SK-N-SH (cell line): ENCODE measurements at regions not wholly inside any gene's neighbourhood (a gene's known extent, or its start where the extent isn't known, plus 50 kb on each side); places are given as distances from the start of the nearest gene placed in this dataset.

Experiments used
- EP300 ChIP-seq, 2 experiments: IDR thresholded peaks; 2 replicates each; pipeline versions ENCODE4 v1.4.0 to v1.6.1; 2012; ENCODE audit warnings: borderline replicate concordance in 1 of 2, low read depth in 1 of 2, low read length in 1 of 2
- IRF3 ChIP-seq: fragments of 150-350 bp; IDR thresholded peaks from 2 replicates; pipeline ENCODE4 v1.6.1; 2016; ENCODE audit warnings: mild to moderate bottlenecking, low read depth, low read length
- POLR2AphosphoS5 ChIP-seq: IDR thresholded peaks from 2 replicates; pipeline ENCODE4 v1.6.1; 2012; ENCODE audit warnings: low read depth, low read length
- REST ChIP-seq: IDR thresholded peaks from 2 replicates; pipeline ENCODE4 v1.6.1; 2012; ENCODE audit warnings: mild to moderate bottlenecking, low read depth, low read length, moderate library complexity
- RXRA ChIP-seq: IDR thresholded peaks from 2 replicates; pipeline ENCODE4 v1.4.0; 2012; ENCODE audit warnings: low read depth, mild to moderate bottlenecking, borderline replicate concordance
- SIN3A ChIP-seq: IDR thresholded peaks from 2 replicates; pipeline ENCODE4 v1.6.1; 2012; ENCODE audit warnings: low read depth, mild to moderate bottlenecking, low read length, moderate library complexity, borderline replicate concordance
- TAF1 ChIP-seq: IDR thresholded peaks from 2 replicates; pipeline ENCODE4 v1.6.1; 2012; ENCODE audit warnings: low read depth, mild to moderate bottlenecking, low read length, moderate library complexity, borderline replicate concordance
- USF2 ChIP-seq: fragments of 150-350 bp; IDR thresholded peaks from 2 replicates; pipeline ENCODE4 v1.6.1; 2017; ENCODE audit warnings: antibody characterized with exemption, low read length, low read depth, borderline replicate concordance
- TF ChIP-seq, protein P1 (sequence below): IDR thresholded peaks from 2 replicates; pipeline ENCODE4 v1.4.0; 2012; ENCODE audit warnings: low read depth
- TF ChIP-seq, protein P2 (sequence below): fragments of 200-600 bp; sonication (generic); IDR thresholded peaks from 2 replicates; pipeline ENCODE4 v1.6.1; 2017; ENCODE audit warnings: antibody characterized with exemption, mild to moderate bottlenecking, moderate library complexity

DNA sequence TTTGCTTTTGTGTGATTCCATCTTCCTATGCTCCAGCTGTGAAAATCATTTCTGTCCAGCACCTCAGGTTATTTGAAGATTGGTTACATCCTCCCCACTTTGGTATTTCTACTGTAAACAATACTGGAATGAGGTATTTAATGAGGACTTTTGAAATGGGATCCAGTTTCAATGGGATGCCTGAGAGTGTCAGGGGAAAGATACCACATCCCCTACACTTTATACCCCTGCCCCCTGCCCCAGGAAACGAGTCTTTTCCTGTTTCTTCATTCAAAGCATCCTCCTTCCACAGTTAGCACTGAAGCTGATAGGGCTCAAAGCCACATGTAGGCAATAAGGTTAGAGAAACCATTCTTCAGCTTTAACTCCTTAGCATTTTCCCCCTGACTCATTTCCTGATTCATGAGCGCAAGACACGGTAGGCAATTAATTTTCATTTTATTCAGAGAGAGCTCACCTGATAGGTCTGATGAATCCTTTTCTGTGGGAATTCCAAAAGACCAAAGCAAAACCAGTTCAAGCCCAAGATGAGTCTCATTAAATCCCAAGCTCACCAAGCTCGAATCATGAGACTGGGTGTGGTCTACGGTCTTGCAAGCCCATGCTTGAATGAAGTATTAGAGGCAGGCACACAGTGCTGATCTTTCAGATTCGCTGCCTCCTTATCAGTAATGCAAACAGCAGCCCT is 143.6 kb upstream of the CRY1 start:
- TF ChIP-seq EP300 (IDR thresholded peaks at IDR 0.05; ENCODE audit: borderline replicate concordance in 1 of 2, low read depth in 1 of 2, low read length in 1 of 2) (no peak), RXRA (no peak), IRF3 (no peak), TAF1 (no peak), SIN3A (no peak), USF2 (no peak), POLR2AphosphoS5 (no peak), REST (no peak)
- TF ChIP-seq, protein P1, sequence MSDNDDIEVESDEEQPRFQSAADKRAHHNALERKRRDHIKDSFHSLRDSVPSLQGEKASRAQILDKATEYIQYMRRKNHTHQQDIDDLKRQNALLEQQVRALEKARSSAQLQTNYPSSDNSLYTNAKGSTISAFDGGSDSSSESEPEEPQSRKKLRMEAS = no peak
- TF ChIP-seq, protein P2, sequence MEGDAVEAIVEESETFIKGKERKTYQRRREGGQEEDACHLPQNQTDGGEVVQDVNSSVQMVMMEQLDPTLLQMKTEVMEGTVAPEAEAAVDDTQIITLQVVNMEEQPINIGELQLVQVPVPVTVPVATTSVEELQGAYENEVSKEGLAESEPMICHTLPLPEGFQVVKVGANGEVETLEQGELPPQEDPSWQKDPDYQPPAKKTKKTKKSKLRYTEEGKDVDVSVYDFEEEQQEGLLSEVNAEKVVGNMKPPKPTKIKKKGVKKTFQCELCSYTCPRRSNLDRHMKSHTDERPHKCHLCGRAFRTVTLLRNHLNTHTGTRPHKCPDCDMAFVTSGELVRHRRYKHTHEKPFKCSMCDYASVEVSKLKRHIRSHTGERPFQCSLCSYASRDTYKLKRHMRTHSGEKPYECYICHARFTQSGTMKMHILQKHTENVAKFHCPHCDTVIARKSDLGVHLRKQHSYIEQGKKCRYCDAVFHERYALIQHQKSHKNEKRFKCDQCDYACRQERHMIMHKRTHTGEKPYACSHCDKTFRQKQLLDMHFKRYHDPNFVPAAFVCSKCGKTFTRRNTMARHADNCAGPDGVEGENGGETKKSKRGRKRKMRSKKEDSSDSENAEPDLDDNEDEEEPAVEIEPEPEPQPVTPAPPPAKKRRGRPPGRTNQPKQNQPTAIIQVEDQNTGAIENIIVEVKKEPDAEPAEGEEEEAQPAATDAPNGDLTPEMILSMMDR = no peak
